Caco-2 (cell line): ENCODE measurements at regions not wholly inside any gene's neighbourhood (a gene's known extent, or its start where the extent isn't known, plus 50 kb on each side); places are given as distances from the start of the nearest gene placed in this dataset.

Source experiments
- BruUV-seq: library from RNA; stranded (reverse); fragments of 400-500 nt; replicated peaks from 2 replicates; lab custom pipeline; 2021; lab: Mats Ljungman, UMichigan
- CTCF ChIA-PET: fragments of 300-600 bp; sonication (Branson Sonifier 250); formaldehyde crosslinking; loops from one replicate; lab custom pipeline; 2022; ENCODE audit warnings: antibody characterized with exemption; lab: Charles Lee
- POLR2A ChIA-PET: fragments of 300-600 bp; sonication (Branson Sonifier 250); formaldehyde crosslinking; loops from one replicate; lab custom pipeline; 2022; ENCODE audit warnings: antibody characterized with exemption; lab: Charles Lee
- DNase-seq, 2 experiments: peaks; one replicate each; pipeline versions ENCODE4 v3.0.0 to v3.0.0-alpha.2; 2020 to 2022
- H3K27me3 ChIP-seq: replicated peaks from 2 replicates; pipeline ENCODE4 v1.6.0; 2011; ENCODE audit warnings: low read length; ENCODE audit not compliant: control insufficient read depth, insufficient read depth
- H3K36me3 ChIP-seq: 2 replicates; pipeline ENCODE4 v1.5.1; 2011; ENCODE audit warnings: low read length; ENCODE audit not compliant: control insufficient read depth, insufficient read depth
- H3K4me1 ChIP-seq: fragments of 250-450 bp; sonication (Bioruptor Pico); 2 replicates; pipeline ENCODE4 v1.5.1; 2020; ENCODE audit warnings: mild to moderate bottlenecking
- H3K4me3 ChIP-seq: 2 replicates; pipeline ENCODE4 v1.5.1; 2011; ENCODE audit warnings: low read depth, mild to moderate bottlenecking, control low read depth, low read length
- H3K9me3 ChIP-seq: fragments of 250-450 bp; sonication (Bioruptor Pico); 2 replicates; pipeline ENCODE4 v1.5.1; 2020; ENCODE audit warnings: mild to moderate bottlenecking, moderate library complexity
- H3K27ac Mint-ChIP-seq: one replicate; pipeline ENCODE4 v1.8.0; 2022; ENCODE audit warnings: mixed read lengths; ENCODE audit not compliant: unreplicated experiment
- H3K27me3 Mint-ChIP-seq: one replicate; pipeline ENCODE4 v1.8.0; 2022; ENCODE audit warnings: mixed read lengths; ENCODE audit not compliant: insufficient read depth, unreplicated experiment
- H3K36me3 Mint-ChIP-seq: one replicate; pipeline ENCODE4 v1.8.0; 2022; ENCODE audit warnings: mild to moderate bottlenecking, mixed read lengths; ENCODE audit not compliant: insufficient read depth, unreplicated experiment
- H3K4me1 Mint-ChIP-seq: one replicate; pipeline ENCODE4 v1.8.0; 2022; ENCODE audit warnings: low read depth, mixed read lengths; ENCODE audit not compliant: unreplicated experiment
- H3K4me3 Mint-ChIP-seq: one replicate; pipeline ENCODE4 v1.8.0; 2022; ENCODE audit warnings: mild to moderate bottlenecking, moderate library complexity, mixed read lengths; ENCODE audit not compliant: unreplicated experiment
- H3K9me3 Mint-ChIP-seq: one replicate; pipeline ENCODE4 v1.8.0; 2022; ENCODE audit warnings: mixed read lengths; ENCODE audit not compliant: unreplicated experiment
- CTCF ChIP-seq, 2 experiments: fragments of 200-600 bp in 1 of 2; IDR thresholded peaks; 1 replicate in 1 of 2; 2 replicates in 1 of 2; pipeline versions ENCODE4 v1.5.1 to v1.8.0; 2011 to 2022; ENCODE audit warnings: antibody characterized with exemption in 1 of 2, control low read depth in 1 of 2, inconsistent platforms in 1 of 2, low read depth in 1 of 2, low read length in 1 of 2, mild to moderate bottlenecking in 1 of 2, moderate library complexity in 1 of 2; ENCODE audit not compliant: insufficient read depth in 1 of 2, severe bottlenecking in 1 of 2, unreplicated experiment in 1 of 2
- intact Hi-C: fragments of 100-400 bp; cut with micrococcal nuclease; formaldehyde crosslinking; loops from one replicate; pipeline ENCODE4 v1.10.0; 2022; ENCODE audit not compliant: unreplicated experiment

- no peaks in the 10 kb centered on the region for H3K36me3 ChIP-seq
- no peak overlapping the region for H3K4me3 Mint-ChIP-seq
- H3K9me3 Mint-ChIP-seq = no peaks in the 10 kb centered on the region
- H3K27me3 Mint-ChIP-seq = no peaks in the 10 kb centered on the region
- ChIA-PET POLR2A (no interaction called here), CTCF (no interaction called here)
- H3K4me1 ChIP-seq = peaks cover 1% of the 10 kb centered on the region
- BruUV-seq = no TSS peak
- no peak overlapping the region for H3K27ac Mint-ChIP-seq
- TF ChIP-seq CTCF (IDR thresholded peaks at IDR 0.05; ENCODE audit: insufficient read depth in 1 of 2, low read depth in 1 of 2, low read length in 1 of 2, severe bottlenecking in 1 of 2, unreplicated experiment in 1 of 2) = no peak
- no peaks in the 10 kb centered on the region for H3K27me3 ChIP-seq
- no peak for DNase-seq
- no peaks in the 10 kb centered on the region for H3K4me1 Mint-ChIP-seq
- H3K9me3 ChIP-seq = no peaks in the 10 kb centered on the region; the same call in 1 of the 2 replicates
- no peaks in the 10 kb centered on the region for H3K36me3 Mint-ChIP-seq
- no peak overlapping the region for H3K4me3 ChIP-seq
- intact Hi-C loops = no loop called here
Observed at GRCh38 chr9:2253636-2254580, 238.8 kb downstream of the SMARCA2 start.

GRCh38 chr9:2255128-2255527 is 240.0 kb downstream of the SMARCA2 start:
- Histone ChIP-seq H3K9me3 (no peaks in the 10 kb centered on the region; the same call in 1 of the 2 replicates), H3K4me1 (no peaks in the 10 kb centered on the region), H3K27me3 (no peaks in the 10 kb centered on the region), H3K4me3 (no peak overlapping the region), H3K36me3 (no peaks in the 10 kb centered on the region)
- intact Hi-C loops = no loop called here
- no TSS peak for BruUV-seq
- no peak for TF ChIP-seq CTCF (IDR thresholded peaks at IDR 0.05; ENCODE audit: insufficient read depth in 1 of 2, low read depth in 1 of 2, low read length in 1 of 2, severe bottlenecking in 1 of 2, unreplicated experiment in 1 of 2)
- Mint-ChIP-seq H3K27me3 (no peaks in the 10 kb centered on the region), H3K4me1 (no peaks in the 10 kb centered on the region), H3K36me3 (no peaks in the 10 kb centered on the region), H3K27ac (no peak overlapping the region), H3K4me3 (no peak overlapping the region), H3K9me3 (no peaks in the 10 kb centered on the region)
- no peak for DNase-seq
- CTCF ChIA-PET = no interaction called here
- POLR2A ChIA-PET = no interaction called here

GRCh38 chr9:2257248-2257929 is 242.2 kb downstream of the SMARCA2 start:
- Histone ChIP-seq H3K4me3 (no peak overlapping the region), H3K4me1 (no peaks in the 10 kb centered on the region), H3K27me3 (no peaks in the 10 kb centered on the region), H3K36me3 (no peaks in the 10 kb centered on the region), H3K9me3 (no peaks in the 10 kb centered on the region; the same call in 1 of the 2 replicates)
- no peak overlapping the region for H3K4me3 Mint-ChIP-seq
- H3K36me3 Mint-ChIP-seq = no peaks in the 10 kb centered on the region
- no peaks in the 10 kb centered on the region for H3K27me3 Mint-ChIP-seq
- no peak for TF ChIP-seq CTCF (IDR thresholded peaks at IDR 0.05; ENCODE audit: insufficient read depth in 1 of 2, low read depth in 1 of 2, low read length in 1 of 2, severe bottlenecking in 1 of 2, unreplicated experiment in 1 of 2)
- ChIA-PET POLR2A (no interaction called here), CTCF (no interaction called here)
- intact Hi-C loops = no loop called here
- DNase-seq = no peak
- no peaks in the 10 kb centered on the region for H3K9me3 Mint-ChIP-seq
- no TSS peak for BruUV-seq
- no peak overlapping the region for H3K27ac Mint-ChIP-seq
- peaks cover 6% of the 10 kb centered on the region for H3K4me1 Mint-ChIP-seq
